HG03460 (cell line): ENCODE measurements at regions not wholly inside any gene's neighbourhood (a gene's known extent, or its start where the extent isn't known, plus 50 kb on each side); places are given as distances from the start of the nearest gene placed in this dataset.

ENCODE experiments used
- ATAC-seq: cut with Tn5 transposase; IDR thresholded peaks from one replicate; pipeline ENCODE4 v1.9.1; 2021; ENCODE audit not compliant: unreplicated experiment

DNA sequence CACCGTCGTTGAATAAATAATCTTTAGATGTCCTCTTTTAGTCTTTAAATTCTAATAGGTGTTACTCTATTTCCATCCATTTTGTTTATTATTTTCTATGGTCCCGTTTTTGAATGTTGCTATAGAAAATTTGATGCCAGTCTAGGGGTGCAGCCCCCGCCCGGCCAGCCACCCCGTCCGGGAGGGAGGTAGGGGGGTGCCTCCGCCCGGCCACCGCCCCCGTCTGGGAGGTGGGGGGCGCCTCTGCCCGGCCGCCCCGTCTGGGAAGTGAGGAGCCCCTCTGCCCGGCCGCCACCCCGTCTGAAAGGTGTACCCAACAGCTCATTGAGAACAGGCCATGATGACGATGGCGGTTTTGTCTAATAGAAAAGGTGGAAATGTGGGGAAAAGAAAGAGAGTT is 2372.2 kb upstream of the WWC1 start:
- no peak for ATAC-seq

- ATAC-seq: no peak
Measured at GRCh38 chr5:165920655-165921054, 2370.8 kb upstream of the WWC1 start.

- no peak for ATAC-seq
Measured at GRCh38 chr5:165928971-165929370, 2362.5 kb upstream of the WWC1 start.

GRCh38 chr5:165940541-165940940 is 2350.9 kb upstream of the WWC1 start:
- ATAC-seq: no peak

- no peak for ATAC-seq
Measured at GRCh38 chr5:165956854-165957253, 2334.6 kb upstream of the WWC1 start.

DNA sequence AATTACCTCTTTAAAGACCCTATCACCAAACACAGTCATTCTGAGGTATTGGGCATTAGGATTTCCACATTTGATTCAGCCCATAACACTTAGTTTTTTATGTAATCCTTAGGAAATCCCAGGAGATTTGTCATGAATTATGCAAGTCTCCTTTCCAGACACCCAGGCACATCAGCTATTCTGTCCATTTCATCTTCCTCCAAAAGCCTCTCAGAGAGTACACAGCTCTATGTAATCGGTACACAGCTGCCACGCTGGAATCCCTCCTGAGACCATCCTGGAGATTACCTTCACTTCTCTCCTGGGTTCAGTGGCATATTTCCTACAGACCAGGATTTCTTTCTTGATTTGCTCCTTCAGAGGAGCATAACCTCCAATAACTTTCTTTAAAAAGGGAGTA is 2309.8 kb upstream of the WWC1 start:
- ATAC-seq: no peak

DNA sequence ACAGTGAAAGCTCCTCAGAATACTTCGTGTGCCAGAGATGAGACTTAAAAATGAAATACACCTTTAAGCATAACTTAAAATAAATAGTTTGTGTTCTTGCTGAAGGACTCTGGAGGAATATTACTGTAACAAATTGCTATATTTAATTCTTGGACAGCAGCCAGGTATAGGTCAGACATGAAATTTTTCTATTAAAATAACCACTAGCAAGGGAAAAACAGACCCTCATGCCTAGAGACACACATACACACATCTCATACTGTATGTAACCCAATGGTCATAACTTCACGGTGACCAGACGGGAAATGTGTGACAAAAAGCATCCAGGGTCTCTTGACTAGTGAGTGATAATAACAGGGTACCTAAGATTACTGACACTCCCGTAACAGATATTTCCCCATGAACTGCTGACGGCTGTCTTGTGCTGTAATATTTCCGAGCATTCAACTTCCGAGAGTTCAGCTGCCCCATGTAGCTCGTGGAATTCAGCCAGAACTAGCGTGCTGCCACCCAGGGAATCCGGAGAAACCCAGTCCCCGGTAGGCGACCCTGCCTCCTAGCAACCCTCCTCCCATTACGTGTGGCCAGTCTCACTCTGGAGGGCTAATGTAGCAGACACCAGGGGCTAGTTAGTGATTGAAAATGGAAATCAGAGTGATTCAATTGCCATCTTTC is 2295.1 kb upstream of the WWC1 start:
- no peak for ATAC-seq

- ATAC-seq: no peak
Measured at GRCh38 chr5:165999693-166000320, 2291.6 kb upstream of the WWC1 start.

DNA sequence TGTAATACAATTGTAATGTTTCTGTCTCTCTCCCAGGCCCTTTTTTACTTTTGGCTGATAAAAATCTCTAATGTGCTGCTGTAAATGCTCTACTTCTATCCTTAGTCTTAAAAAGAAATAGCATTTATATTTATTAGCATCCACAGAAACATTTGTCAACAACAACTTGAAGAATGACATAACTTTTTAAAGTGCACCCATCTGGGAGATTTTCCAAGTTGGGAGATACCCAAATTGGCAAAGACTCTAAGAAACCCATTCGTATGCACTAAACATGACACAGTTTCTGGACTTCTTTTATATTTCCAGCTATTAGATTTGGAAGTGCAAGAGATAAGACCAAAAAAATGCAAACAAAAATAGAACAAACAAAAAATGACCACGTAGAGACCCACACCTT is 2287.4 kb upstream of the WWC1 start:
- no peak for ATAC-seq

DNA sequence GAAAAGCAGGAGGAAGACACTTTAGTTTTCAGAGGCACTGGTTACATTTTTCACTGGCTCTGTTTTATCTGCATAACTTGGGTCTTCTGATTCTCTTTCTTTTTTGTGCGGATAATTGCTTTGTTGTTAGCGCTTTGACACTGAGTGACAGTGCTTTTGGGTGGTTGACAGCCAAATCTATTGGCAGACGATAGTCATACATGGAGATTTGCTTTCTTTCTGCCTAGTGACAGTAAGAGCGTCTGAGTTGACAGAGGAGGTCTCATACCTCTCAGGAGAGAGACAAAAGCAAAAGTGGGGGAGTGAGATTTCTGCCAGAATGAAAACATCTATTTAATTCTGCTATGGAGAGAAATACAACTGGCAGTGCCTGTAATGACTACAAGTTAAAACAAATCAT is 2278.0 kb upstream of the WWC1 start:
- ATAC-seq: no peak

GRCh38 chr5:166014256-166014655 is 2277.2 kb upstream of the WWC1 start:
- ATAC-seq: no peak

GRCh38 chr5:166018716-166019115 is 2272.7 kb upstream of the WWC1 start:
- no peak for ATAC-seq

DNA sequence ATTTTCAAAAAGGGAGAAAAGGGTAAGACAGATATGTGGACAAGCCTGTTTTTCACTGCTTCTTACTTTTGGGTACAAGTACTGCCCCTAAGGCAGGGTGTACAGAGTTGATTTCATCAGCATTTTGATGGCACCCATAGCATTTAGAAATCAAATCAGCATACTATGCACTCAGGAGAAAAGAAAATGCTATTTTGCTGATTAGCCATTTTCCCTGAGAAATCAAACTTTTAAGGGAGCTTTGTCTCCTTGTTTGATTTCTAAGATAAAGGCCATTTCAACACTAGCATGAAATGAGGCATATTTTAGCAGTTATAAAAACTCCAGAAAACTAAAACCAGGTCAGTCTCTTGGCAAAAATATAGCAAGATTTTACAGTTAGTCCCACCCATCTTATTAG is 2269.4 kb upstream of the WWC1 start:
- ATAC-seq: no peak

DNA sequence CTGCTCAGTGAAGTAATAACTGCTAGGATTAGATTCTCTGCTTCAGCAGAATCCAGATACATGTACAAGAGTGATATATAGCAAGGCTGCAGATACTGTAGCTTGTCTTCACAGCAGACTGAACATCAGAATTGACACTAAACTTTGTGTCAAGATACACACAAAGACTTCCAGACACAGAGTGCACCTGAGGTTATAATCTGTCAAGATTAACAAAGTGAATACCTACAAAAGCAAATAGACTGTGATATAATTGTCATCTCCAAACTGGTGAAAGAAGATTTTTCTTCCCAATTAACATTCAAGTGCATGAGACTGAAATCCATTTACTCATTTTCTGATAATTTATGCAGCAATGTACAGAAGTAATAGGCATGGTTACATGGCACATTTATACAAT is 2266.5 kb upstream of the WWC1 start:
- ATAC-seq: no peak

GRCh38 chr5:166027582-166027981 is 2263.9 kb upstream of the WWC1 start:
- ATAC-seq: no peak

GRCh38 chr5:166031926-166032325 is 2259.5 kb upstream of the WWC1 start:
- no peak for ATAC-seq

- no peak for ATAC-seq
Measured at GRCh38 chr5:166032601-166033000, 2258.8 kb upstream of the WWC1 start.

- ATAC-seq: no peak
Measured at GRCh38 chr5:166045961-166046360, 2245.5 kb upstream of the WWC1 start.

GRCh38 chr5:166046956-166047355 is 2244.5 kb upstream of the WWC1 start:
- no peak for ATAC-seq

DNA sequence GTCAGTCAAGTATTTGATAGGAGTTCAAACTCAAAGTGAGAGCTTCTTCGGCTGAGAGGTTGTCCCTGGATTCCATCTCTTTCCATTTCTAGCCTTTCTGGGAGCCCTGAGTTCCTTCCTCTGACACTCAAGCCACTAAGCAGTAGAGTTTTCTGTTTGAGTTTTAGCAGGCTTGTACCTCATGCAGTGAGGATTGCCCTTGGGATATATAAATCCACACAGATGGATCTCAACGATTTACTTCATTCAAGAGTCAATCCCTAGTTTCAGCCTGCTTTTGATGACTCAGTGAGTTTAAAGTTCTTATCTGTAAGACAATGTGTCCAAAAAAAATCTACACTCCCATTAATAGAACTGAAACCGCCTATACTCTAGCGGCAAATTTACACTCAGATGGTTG is 2240.9 kb upstream of the WWC1 start:
- no peak for ATAC-seq

DNA sequence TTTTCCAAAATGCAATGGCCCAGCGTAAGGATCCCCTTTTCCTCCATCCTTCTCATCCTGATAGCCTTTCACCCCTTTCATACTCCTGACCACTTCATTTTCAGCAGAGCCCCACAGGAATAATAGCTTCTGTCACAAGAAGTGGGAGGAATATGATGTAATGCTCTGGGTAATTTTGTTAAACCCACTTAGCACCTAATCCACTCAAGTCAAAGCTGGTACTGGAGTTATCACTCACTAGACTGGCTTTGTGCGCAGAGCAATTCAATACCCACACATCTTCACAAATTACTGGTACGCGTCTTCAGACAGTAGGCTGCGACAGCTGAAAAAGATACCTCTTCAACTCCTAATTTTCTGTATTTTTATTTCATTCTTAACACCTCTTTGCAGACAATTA is 2232.8 kb upstream of the WWC1 start:
- ATAC-seq: no peak

- no peak for ATAC-seq
Measured at GRCh38 chr5:166062094-166062493, 2229.4 kb upstream of the WWC1 start.

GRCh38 chr5:166062719-166063118 is 2228.7 kb upstream of the WWC1 start:
- no peak for ATAC-seq
